MG63 (cell line): ENCODE measurements at regions not wholly inside any gene's neighbourhood (a gene's known extent, or its start where the extent isn't known, plus 50 kb on each side); places are given as distances from the start of the nearest gene placed in this dataset.

Experiments used
- DNase-seq: peaks from one replicate; pipeline ENCODE4 v3.0.0-alpha.2; 2020
- H3K27me3 ChIP-seq: fragments of 250-450 bp; sonication (Bioruptor Pico); 2 replicates; pipeline ENCODE4 v1.5.1; 2020; ENCODE audit warnings: mild to moderate bottlenecking, moderate library complexity
- H3K36me3 ChIP-seq: fragments of 250-450 bp; sonication (Bioruptor Pico); 2 replicates; pipeline ENCODE4 v1.5.1; 2020; ENCODE audit warnings: mild to moderate bottlenecking, moderate library complexity
- H3K4me3 ChIP-seq: fragments of 250-450 bp; sonication (Bioruptor Pico); 2 replicates; pipeline ENCODE4 v1.5.1; 2020; ENCODE audit warnings: mild to moderate bottlenecking, moderate library complexity
- H3K9me3 ChIP-seq: fragments of 250-450 bp; sonication (Bioruptor Pico); 2 replicates; pipeline ENCODE4 v1.5.1; 2020; ENCODE audit warnings: mild to moderate bottlenecking, moderate library complexity

DNA sequence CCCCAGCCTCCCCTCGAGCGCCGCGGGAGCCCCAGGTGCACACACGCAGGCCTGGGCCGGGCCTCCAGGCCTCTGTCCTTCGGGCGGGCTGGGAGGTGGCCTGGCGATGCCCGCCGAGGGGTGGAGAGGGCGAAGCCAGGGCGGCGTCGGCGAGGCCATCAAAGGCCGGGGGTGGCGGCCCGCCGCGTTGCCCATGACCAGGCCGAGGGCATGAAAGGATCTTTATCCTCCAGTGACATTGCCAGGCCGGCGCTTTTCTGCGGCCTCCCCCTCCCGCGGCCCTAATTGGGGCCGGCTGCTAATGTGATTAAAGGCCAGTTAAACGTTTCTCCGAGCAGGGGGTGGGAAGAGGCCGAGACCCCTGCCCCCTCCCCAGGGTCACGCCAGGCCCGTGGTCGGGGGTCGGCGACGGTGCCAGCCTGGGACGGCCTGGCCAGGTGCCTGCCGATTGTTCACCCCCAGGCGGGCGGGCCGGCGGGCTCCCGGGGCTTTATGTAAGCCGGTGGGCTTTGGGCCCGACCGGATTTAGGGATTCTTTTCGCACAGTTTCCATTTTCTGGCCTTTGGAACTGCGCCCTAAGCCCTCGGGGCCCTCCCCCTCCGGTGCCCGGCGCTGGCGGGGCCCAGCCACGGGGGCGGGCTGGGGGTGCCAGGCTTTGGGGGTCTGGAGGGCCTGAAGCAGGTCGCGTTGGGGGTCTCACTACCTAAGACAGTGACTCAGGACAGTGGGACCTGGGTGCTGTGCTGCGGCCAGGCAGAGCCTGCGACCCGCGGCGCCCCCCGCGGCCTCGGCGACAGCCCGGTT is 103.2 kb upstream of the DIO3 start:
- Histone ChIP-seq H3K27me3 (no peaks in the 10 kb centered on the region), H3K9me3 (no peaks in the 10 kb centered on the region), H3K4me3 (no peak overlapping the region), H3K36me3 (no peaks in the 10 kb centered on the region)
- no peak for DNase-seq

DNA sequence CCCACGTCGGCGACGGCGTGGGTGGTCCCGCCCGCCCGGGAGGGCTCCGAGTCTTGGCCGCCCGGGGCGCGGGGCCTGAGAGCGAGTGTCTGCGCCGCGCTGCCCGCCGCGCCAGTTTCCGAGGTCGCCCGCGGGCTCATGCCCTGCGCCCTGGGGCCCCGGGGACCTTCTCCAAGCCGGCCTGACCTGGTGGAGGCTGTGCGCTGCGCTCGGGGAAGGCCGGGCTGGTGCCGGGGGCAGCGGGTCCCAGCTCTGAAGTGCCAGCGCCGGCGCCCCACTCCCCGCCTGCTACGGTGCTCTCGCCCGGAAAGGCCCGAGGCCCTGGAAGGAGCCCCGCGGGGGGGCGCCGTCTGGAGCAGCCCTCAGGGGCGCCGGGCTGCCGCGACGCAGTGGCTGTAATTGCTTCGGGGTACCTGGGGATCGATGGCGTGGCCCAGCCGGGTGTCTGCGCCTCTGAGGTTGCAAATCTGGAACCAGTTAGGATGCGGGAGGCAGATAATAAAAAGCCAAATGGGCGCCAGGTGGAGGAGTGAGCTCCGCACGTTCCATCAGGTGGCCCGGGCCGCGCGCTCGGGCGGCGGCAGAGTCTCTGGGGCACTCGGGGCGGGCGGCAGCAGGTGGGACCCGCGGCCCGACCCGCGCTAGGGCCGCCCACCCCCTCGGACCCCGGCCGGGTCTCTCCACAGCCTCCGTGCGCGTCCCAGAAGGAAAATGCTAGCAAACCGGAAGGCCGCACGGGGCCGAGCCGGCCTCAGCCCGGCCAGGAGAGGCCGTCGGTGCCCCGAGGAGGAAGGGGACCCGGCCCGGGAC is 102.3 kb upstream of the DIO3 start:
- no peaks in the 10 kb centered on the region for H3K27me3 ChIP-seq
- DNase-seq: no peak
- no peaks in the 10 kb centered on the region for H3K36me3 ChIP-seq
- H3K9me3 ChIP-seq: no peaks in the 10 kb centered on the region
- no peak overlapping the region for H3K4me3 ChIP-seq

DNA sequence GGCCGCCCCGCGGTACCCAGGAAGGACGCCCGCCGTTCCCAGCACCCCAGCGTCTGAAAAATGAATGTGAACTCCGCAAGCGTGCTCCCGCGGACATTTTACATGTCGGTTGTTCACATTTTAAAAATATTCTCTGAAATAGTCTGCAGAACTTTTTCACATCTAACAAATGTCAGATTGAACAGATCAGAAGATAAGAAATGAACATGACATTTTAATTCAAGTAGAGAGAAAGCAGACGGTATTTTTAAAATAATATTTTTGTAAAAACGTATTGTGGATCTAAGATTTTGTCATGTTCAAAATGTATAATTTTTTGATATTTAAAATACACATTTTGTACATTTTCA is 101.8 kb upstream of the DIO3 start:
- H3K9me3 ChIP-seq: no peaks in the 10 kb centered on the region
- H3K27me3 ChIP-seq: no peaks in the 10 kb centered on the region
- no peak for DNase-seq
- H3K36me3 ChIP-seq: no peaks in the 10 kb centered on the region
- no peak overlapping the region for H3K4me3 ChIP-seq

DNA sequence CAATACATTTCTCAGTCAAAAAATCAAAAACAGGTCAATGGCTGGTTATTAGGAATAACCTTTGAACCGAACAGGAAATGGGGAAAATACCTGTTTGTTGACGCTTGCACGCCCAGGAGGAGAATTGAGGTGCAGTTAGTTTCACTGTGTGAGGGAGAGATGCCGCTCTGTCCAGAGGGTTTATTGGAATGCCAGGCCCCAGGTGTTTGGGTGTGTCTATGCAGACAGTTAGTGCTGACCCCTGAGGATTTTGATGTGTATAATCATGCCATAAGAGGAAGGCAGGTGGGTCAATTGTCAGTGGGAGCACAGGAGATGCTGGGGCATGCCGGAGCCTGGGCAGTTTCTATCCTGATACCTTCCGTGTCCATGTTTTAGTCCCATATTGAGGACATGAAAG is 100.8 kb upstream of the DIO3 start:
- Histone ChIP-seq H3K4me3 (no peak overlapping the region), H3K9me3 (no peaks in the 10 kb centered on the region), H3K27me3 (no peaks in the 10 kb centered on the region)

DNA sequence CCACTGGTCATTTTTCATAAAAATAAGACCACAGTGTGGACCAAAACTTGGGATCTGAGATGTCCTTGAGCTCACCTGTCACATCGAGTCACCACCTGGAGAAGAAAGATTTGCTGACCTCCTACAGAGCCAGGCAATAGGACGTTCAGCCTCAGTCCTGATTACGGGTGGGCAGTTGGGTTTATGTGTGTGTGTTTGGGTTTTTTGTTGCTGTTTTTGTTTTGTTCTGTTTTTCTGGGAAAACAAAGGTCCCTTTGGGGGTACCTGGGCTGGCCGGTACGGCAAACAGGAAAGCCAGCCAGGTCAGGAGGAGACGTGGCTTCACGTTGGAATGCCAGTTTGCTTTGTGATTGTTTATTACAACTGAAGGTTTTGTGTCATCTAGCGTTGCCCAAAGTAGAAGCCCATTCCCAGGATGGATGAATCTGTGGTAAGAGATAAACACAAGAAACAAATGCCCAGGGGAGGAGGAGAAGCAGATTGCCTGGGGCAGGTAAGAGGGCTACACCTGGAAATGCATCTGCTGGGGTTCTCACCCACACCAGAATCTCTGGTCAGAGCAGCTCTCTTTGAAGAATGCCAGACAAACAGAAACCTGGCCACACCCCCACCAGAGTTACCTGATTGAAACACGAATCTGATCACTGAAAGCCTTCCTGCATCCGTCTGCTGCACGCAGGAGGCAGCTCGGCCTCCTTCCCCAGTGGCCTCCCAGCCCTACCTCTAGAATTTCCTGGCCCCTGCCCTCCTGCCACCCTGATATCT is 100.1 kb upstream of the DIO3 start:
- Histone ChIP-seq H3K9me3 (no peaks in the 10 kb centered on the region), H3K36me3 (no peaks in the 10 kb centered on the region), H3K27me3 (no peaks in the 10 kb centered on the region), H3K4me3 (no peak overlapping the region)
- DNase-seq: no peak

More for the DNA sequence above, 100.8 kb upstream of the DIO3 start:
- H3K36me3 ChIP-seq: no peaks in the 10 kb centered on the region
- no peak for DNase-seq

DNA sequence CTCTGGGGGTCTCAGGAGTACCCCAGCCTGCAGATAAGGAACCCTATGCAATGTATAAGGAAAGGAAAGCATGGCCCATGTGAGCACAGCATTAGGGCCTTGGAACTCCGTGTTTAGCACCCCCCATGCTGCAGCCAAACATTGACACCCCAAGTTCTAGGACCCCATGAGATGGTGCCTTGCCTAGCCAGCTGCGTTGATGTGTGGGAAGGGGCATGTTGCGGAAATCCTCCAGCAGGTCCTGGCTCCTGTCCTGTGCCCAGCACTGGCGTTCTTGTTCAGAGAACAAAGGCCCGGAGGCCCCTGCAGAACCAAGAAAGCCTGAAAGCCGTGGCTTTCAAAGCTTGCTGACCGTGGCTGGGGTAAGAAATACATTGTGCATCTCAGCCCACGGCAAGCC is 99.4 kb upstream of the DIO3 start:
- Histone ChIP-seq H3K4me3 (no peak overlapping the region), H3K9me3 (no peaks in the 10 kb centered on the region), H3K36me3 (no peaks in the 10 kb centered on the region), H3K27me3 (no peaks in the 10 kb centered on the region)
- no peak for DNase-seq

DNA sequence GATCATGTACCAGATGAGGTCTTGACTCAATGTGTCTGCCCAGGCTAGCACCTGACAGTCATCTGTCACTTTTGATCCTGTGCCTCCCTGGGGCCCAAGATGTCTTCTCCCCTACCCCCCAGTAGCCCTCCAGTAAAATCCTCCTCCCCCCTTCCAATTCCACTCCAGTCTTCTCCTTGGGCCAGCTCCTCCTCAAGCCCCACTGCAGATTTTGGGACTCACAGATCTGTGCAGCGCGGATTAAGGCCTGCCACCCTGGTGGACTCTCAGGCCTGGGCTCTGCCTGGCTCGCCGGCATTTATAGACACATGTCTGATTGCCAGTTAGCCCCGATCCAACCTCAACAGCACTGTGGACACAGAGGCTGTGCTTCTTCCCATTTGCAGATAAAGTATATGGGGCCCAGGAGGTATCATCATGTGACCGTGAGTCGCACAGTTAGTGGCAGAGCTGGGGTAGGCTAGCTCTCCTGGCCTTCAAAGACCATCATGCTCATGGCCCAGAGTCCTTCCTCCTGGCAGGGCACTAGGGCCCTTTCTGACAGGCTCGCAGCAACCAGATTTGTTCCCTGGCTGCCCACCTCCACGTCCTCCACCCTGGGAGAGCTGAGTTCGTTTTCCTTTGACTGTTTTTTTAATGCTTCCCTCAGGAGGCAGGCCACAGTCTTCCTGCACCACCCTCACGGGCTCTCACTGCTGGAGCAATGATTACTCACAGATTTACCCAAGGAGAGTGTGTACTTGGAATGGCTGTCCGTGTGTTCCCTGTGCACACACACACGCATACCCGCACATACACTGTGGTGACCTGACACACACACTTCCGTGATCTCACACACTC is 98.3 kb upstream of the DIO3 start:
- H3K36me3 ChIP-seq: no peaks in the 10 kb centered on the region
- DNase-seq: no peak
- H3K4me3 ChIP-seq: no peak overlapping the region
- H3K27me3 ChIP-seq: no peaks in the 10 kb centered on the region
- no peaks in the 10 kb centered on the region for H3K9me3 ChIP-seq

DNA sequence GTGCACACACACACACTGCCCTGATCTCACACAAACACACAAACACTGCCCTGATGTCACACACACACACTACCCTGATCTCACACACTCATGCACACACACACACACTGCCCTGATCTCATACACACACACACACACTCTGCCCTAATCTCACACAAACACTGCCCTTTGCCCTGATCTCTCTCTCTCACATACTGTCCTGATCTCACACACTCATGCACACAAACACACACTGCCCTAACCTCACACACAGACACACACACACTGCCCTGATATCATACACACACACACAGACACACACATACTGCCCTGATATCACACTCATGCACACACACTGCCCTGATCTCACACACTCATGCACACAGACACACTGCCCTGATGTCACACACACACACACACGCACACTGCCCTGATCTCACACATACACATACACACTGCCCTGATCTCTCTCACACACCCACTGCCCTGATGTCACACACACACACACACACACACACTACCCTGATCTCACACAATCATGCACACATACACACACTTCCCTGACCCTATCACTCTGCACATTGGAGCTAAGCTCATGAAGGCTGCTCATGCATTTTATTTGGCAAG is 97.6 kb upstream of the DIO3 start:
- DNase-seq: no peak
- H3K4me3 ChIP-seq: no peak overlapping the region
- H3K9me3 ChIP-seq: no peaks in the 10 kb centered on the region
- no peaks in the 10 kb centered on the region for H3K27me3 ChIP-seq
- H3K36me3 ChIP-seq: no peaks in the 10 kb centered on the region

DNA sequence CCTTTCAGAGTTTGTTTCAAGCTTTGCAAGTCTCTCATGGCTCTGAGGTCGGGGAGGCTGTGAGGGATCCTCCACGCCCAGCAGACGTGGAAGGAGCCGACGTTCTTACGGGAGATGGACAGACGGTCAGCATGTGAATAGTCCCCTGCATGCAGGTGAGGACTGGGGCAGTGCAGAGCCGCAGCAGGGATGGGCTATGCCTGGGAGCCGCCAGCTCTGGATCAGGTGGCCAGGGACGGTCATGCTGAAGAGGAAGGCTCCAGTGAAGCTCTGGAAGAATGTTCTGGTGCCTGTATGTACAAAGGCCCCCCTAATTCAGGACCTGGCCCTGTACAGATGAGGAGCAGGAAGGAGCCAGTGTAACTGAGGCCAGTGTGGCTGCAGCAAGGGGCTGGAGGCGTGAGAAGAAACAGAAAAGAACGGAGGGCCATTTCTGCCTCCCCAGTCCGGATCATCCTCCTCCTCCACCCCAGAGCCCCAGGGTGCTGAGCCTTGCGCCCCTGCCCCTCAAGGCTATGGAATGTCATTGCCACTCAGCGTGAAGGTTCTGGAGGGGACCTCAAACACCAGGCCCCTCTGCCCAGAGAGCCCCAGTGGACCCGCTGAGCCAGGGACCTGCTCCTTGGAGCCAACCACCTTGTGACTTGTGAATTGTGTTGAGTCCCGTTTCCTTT is 96.8 kb upstream of the DIO3 start:
- DNase-seq: no peak
- Histone ChIP-seq H3K36me3 (no peaks in the 10 kb centered on the region), H3K9me3 (no peaks in the 10 kb centered on the region), H3K4me3 (no peak overlapping the region), H3K27me3 (no peaks in the 10 kb centered on the region)

DNA sequence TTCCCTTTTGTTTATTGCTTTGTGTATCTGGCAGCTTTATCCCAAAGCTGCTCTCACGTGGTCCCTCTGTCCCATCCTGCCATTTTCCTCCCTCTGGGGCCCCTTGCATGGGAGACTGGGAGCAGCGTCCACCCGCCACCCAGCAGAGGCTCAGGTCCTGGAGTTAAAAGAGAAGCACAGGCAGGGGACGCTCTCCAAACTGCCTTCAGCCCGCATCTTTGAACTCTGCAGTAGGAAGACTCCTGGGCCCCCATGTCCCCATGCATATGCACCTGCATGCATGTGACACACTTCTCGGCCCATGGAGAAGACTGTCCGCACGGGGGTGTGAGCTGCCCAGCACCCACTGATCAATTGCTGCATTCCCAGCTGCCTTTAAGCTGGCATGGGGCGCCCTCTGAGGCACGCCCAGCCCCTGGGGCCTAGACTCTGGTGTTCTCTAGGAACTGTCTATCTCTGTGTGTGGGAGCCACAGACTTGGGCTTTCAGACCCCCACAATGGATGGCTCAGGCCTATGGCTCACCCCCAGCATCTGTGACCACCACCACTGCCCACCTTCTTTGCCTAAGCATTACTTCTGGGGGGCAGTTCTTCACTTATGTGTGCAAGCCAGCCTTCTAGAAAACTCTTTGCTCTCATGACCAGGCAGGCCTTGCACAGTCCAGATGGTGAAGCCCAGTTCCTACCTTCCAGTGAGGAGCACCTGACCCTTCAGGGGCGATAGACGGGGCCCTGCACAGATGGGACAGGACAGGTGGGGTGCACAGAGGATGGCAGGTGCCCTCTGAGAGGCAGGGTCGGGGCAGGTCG is 96.1 kb upstream of the DIO3 start:
- H3K36me3 ChIP-seq: no peaks in the 10 kb centered on the region
- no peaks in the 10 kb centered on the region for H3K9me3 ChIP-seq

DNA sequence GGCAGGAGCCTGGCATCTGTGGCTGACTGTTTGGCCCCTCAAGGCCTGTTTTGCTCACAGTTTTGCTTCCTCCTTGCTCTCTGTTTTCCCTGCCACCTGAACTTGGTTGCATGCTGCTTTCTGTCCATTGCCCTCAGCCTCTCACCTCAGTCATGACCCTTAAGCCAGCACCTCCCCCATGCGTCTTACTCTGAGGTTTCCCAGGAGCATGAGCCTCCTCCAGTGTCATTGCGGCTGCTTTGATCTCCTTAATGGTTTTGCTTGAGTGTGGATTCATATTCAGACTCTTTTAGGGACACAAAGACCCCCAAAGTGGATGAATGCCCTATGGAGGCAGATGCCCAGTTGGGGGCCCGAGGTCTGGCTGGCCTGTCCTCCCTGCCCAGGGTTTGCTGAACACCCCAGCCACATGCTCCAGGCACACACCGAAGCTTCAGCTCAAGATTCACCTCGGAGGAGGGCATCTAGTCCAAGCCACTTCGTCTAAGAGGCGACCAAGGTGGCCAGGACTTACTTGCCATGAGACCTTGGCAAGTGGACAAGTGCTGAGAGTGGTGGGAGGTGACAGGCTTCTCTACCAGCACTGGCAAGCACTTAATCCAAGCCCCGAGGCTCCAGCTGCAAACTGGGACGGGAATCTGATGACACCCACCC is 95.4 kb upstream of the DIO3 start:
- DNase-seq: no peak

More for the DNA sequence above, 96.1 kb upstream of the DIO3 start:
- no peaks in the 10 kb centered on the region for H3K27me3 ChIP-seq
- DNase-seq: no peak
- no peak overlapping the region for H3K4me3 ChIP-seq

DNA sequence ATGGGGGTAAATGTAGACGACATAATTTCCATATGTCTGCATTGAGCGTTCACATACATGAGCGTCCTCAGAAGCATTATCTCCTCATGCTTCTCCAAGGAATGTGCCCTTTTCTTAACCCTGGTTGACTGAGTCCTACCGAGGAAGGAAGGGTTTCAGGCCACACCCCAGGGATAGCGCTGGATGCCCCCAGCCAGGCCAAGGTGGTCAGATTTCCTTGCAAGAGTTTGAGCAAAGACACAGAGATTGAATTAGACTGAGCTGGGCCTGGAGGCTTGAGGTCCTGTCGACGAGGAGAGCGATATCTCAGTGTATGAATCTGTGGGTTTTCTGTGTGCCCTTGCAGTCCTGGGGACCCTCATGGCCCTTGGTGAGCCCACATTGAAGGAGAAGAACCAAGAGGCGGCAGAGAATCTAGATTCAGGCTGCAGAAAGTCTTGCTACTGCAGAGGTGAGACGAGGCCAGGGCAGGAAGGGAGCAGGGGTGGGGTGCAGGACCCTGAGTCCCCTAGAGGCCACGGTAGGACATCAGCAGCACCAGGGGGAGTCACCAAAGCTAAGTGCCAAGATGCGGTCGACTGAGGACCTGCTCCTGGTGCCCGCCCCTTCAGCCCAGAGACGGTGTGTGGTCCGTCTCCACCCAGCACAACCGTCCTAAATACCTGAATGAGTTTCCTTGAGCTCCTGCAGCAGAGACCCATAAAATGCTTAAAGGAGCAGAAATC is 94.7 kb upstream of the DIO3 start:
- Histone ChIP-seq H3K36me3 (no peaks in the 10 kb centered on the region), H3K4me3 (no peak overlapping the region), H3K9me3 (no peaks in the 10 kb centered on the region), H3K27me3 (no peaks in the 10 kb centered on the region)
- DNase-seq: no peak

More for the DNA sequence above, 95.4 kb upstream of the DIO3 start:
- Histone ChIP-seq H3K9me3 (no peaks in the 10 kb centered on the region), H3K36me3 (no peaks in the 10 kb centered on the region), H3K27me3 (no peaks in the 10 kb centered on the region), H3K4me3 (no peak overlapping the region)

DNA sequence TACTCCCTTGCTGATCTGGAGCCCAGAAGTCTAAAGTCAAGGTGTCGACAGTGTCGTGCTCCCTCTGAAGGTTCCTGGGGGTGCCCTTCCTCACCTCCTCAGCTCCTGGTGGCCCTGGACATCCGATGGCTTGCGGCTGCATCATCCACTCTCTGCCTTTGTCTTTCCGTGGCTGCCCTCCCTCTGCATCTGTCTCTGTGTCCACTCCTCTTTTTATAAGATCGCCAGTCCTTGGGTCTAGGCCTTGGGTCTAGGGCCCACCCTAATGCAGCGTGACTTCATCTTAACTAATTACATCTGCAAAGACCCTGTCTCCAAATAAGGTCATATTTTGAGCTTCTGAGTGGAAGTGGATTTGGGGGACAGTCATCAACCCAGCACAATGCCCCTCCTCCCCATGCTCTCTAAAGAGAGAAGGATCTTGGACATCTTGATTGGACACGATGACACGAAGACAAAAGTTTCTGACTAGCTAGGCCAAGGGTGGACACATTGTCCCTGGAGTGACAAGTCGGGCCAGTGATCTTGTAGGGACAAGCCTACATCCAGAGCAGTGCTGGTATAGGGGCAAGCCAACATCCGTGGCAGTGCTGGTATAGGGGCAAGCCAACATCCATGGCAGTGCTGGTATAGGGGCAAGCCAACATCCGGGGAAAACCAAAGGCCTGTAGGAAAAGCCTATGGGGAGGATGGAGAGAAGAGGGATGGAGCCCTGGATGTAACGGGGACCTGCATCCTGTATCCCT is 93.9 kb upstream of the DIO3 start:
- no peak for DNase-seq
- Histone ChIP-seq H3K9me3 (no peaks in the 10 kb centered on the region), H3K4me3 (no peak overlapping the region), H3K27me3 (no peaks in the 10 kb centered on the region), H3K36me3 (no peaks in the 10 kb centered on the region)
